ENCODE measurements at regions not wholly inside any gene's neighbourhood (a gene's known extent, or its start where the extent isn't known, plus 50 kb on each side); places are given as distances from the start of the nearest gene placed in this dataset.
A peak's percentile ranks its signal among the peaks of the same experiment; 100 is the strongest.

DNA sequence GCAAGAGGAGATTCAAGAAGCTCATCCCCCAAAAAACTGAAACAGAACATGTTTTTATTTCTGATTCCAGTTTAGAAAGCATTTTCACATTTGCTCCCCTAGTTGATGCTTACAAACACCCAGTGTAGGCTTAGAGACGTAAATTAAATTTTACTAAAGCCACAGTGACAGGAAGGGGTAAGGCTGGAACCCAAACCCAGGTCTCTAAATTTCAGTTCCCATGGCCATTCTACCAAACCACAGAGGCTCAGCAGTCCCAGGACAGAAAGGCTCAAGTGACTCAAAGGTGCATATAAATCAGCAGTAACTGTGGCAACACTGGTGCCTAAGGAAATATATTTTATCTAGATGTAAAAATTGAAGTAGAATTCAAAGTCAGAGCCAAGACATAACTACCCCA is 128.7 kb downstream of the CEP120 start:
- no peak for TF ChIP-seq GATA3 (IDR thresholded peaks at IDR 0.05; ENCODE audit: low read depth, low read length)
- no peak for TF ChIP-seq GATA2 (IDR thresholded peaks at IDR 0.05; ENCODE audit: low read depth, low read length)

- no peak for TF ChIP-seq GATA3 (IDR thresholded peaks at IDR 0.05; ENCODE audit: low read depth, low read length)
- TF ChIP-seq GATA2 (IDR thresholded peaks at IDR 0.05; ENCODE audit: low read depth, low read length) = no peak
Measured at GRCh38 chr5:123289210-123289609, 134.0 kb downstream of the CEP120 start.

DNA sequence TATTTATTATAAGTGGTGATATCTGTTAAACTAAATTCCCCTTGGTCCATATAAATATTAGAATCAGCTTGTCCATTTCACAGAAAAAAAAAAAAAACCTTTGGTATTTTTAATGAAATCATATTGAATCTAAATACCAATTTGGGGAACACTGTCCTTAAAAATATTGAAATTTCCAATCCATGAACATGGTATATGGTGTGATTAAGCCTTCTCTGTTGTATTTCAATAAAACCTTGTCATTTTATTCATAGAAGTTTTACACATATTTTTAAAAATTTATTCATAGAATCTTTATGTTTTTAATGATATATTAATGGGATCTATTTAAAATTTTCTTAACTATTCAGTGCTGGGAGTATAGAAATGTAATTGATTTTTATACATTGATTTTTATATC is 135.3 kb downstream of the CEP120 start:
- TF ChIP-seq GATA2 (IDR thresholded peaks at IDR 0.05; ENCODE audit: low read depth, low read length) (no peak), GATA3 (IDR thresholded peaks at IDR 0.05; ENCODE audit: low read depth, low read length) (no peak)

- TF ChIP-seq GATA2 (IDR thresholded peaks at IDR 0.05; ENCODE audit: low read depth, low read length) (no peak), GATA3 (IDR thresholded peaks at IDR 0.05; ENCODE audit: low read depth, low read length) (no peak)
Measured at GRCh38 chr5:123286891-123287290, 136.3 kb downstream of the CEP120 start.

DNA sequence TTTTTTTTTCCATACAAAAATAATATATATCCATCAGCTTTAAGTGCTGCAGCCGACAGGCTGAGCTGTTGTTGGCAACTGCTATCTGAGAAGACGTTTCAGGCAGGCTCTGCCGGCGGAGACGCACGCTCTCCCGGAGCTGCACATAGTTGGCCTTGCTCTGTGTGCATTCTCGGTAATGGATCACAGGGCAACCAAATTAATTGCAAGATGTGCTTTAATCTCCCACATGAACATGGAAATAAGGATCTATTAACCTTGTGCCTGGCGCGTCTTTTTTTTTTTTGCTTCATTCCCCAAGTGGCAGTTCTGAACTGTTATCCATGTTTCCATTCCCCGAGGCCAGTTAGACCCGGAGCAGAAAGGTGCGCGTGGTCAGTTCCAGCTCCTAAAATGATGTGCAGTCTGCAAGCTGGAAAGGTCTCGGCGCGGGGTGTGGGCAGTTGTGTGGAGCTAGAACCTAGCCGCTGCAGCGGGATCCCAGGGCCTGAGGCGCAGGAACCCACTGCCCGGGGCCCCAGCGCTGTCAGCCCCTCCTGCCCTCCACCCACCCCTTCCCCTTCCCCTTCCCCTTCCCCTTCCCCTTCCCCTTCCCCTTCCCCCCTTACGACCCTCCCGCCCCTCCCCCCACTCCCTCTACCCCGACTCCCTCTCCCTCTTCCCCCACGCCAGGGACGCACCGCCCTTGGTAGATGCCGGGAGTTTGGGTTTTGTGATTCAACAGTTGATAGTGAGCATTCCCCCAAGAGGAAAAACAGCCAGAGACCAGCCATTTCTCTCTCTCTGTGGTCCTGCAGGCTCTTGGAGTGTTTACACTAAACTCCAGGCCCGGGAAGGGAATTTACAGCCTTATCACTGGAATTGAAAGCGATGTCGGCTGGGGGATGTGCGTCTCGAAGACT is 137.8 kb downstream of the CEP120 start:
- peak; percentile 18; the same call in 1 of the 2 replicates for TF ChIP-seq GATA2 (IDR thresholded peaks at IDR 0.05; ENCODE audit: low read depth, low read length)
- TF ChIP-seq GATA3 (IDR thresholded peaks at IDR 0.05; ENCODE audit: low read depth, low read length) = no peak

- TF ChIP-seq GATA3 (IDR thresholded peaks at IDR 0.05; ENCODE audit: low read depth, low read length) = no peak
- no peak for TF ChIP-seq GATA2 (IDR thresholded peaks at IDR 0.05; ENCODE audit: low read depth, low read length)
Measured at GRCh38 chr5:123283499-123283898, 139.7 kb downstream of the CEP120 start.

DNA sequence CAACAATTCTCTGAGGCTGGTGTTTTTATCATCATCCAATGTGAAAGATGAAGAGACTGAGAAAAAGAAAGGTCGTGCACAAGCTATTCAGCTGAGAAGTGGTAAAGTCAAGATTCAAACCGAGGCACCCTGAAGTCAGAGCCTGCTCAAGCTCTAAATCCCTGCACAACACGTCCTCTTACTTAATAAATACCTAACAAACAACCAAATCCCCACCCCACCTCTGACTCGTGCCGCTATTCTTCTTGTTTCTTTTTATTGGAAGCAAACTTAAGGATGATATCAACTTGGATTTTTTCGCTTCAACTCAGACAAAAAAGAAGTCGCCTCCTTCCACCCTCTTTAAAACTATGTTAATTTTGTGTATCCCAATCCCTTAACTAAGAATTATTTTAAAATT is 140.2 kb downstream of the CEP120 start:
- no peak for TF ChIP-seq GATA2 (IDR thresholded peaks at IDR 0.05; ENCODE audit: low read depth, low read length)
- TF ChIP-seq GATA3 (IDR thresholded peaks at IDR 0.05; ENCODE audit: low read depth, low read length) = no peak

- no peak for TF ChIP-seq GATA3 (IDR thresholded peaks at IDR 0.05; ENCODE audit: low read depth, low read length)
Measured at GRCh38 chr5:123282444-123282843, 140.8 kb downstream of the CEP120 start.

GRCh38 chr5:123279136-123279535 is 144.1 kb downstream of the CEP120 start:
- TF ChIP-seq GATA3 (IDR thresholded peaks at IDR 0.05; ENCODE audit: low read depth, low read length) (no peak), GATA2 (IDR thresholded peaks at IDR 0.05; ENCODE audit: low read depth, low read length) (no peak)

DNA sequence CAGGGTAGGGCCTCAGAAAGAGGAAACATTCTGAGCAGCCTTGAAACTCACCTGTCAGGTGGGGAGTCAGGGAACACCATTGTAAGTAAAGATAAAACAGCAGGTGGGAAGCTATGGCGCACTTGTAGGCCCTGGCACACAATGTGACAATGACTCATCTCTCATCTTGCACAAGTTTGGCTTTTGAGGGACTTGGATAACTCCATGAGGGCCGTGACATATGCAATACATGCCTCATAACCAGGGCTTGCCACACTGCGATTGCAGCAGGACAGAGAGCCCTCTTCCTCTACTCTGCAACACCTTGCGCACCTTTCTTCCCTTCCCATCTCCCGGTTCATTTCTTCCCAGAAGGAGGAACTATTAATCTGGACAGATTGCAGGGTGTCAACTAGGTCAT is 144.9 kb downstream of the CEP120 start:
- TF ChIP-seq GATA2 (IDR thresholded peaks at IDR 0.05; ENCODE audit: low read depth, low read length) (no peak), GATA3 (IDR thresholded peaks at IDR 0.05; ENCODE audit: low read depth, low read length) (no peak)

DNA sequence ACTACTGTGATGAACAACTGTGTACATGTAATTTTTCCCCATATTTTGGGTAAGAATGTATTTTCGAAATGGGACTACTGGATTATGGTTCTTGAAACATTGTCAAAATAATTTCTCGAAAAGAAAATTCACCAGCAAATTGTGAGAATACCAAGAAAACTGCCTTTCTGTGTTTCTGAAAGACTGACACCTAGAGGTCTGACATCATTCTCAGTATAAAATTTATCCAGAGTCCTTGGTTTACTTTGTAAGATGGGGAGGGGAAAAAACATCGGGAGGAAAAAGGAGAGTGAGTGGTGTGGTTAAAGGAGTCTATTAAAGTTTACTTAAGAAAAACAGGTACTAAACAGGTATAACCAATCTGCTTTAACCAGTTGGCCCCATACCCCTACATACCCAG is 149.2 kb downstream of the CEP120 start:
- TF ChIP-seq GATA3 (IDR thresholded peaks at IDR 0.05; ENCODE audit: low read depth, low read length) = no peak
- TF ChIP-seq GATA2 (IDR thresholded peaks at IDR 0.05; ENCODE audit: low read depth, low read length) = no peak

DNA sequence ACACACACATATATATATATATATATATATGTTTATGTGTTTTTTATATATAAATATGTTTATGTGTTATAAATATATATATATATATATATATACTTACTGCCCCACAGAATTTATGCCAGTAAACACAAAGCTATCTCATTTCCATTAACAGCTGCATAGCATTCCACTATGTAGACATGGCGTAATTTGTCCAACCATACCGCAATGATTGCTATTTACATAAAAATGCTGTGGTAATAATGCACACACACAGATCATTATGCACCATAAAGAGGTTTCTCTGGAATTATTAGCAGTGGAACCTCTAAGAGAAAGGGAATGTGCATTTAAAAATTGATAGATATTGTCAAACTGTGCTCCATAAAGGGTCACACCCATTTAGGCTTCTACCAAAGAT is 150.1 kb downstream of the CEP120 start:
- TF ChIP-seq GATA3 (IDR thresholded peaks at IDR 0.05; ENCODE audit: low read depth, low read length) (no peak), GATA2 (IDR thresholded peaks at IDR 0.05; ENCODE audit: low read depth, low read length) (no peak)

- TF ChIP-seq GATA2 (IDR thresholded peaks at IDR 0.05; ENCODE audit: low read depth, low read length) = no peak
- no peak for TF ChIP-seq GATA3 (IDR thresholded peaks at IDR 0.05; ENCODE audit: low read depth, low read length)
Measured at GRCh38 chr5:123269851-123270250, 153.4 kb downstream of the CEP120 start.

DNA sequence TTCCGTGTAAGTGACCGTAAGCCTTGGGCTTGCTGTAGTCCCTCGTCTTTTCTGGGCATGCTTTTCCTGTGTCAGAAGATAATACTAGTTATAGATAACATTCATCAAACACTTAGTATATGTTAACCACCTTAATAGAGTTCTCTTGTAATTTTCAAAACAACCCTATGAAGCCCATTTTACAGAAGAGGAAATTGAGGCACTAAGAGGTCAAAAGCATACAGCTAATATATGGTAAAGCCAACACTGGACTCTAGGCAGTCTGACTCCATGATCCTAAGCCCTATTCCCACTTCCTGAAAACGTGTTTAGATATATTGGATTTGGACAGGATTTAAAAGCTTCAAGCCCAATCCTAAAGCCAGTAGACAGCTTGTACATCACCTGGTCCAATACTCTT is 153.8 kb downstream of the CEP120 start:
- TF ChIP-seq GATA3 (IDR thresholded peaks at IDR 0.05; ENCODE audit: low read depth, low read length) (no peak), GATA2 (IDR thresholded peaks at IDR 0.05; ENCODE audit: low read depth, low read length) (no peak)

DNA sequence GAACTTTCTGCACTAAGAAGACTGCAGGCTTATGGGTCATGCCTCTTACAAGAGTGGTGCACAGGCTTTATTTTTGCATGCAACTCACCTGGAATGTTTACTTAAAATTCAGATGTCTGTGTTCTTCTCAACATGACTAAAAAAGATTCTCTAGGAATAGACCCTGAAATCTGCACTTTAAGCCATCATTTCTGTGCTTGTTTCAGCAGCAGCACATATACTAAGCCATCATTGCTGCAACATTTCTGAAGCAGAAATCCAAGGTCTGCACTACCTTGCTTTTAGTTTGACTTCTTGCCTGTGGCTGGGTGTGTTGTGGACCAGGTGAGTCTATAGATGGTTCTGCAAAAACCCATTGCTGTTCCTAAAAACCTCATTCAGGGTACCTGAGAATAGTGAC is 156.8 kb downstream of the CEP120 start:
- no peak for TF ChIP-seq GATA2 (IDR thresholded peaks at IDR 0.05; ENCODE audit: low read depth, low read length)
- TF ChIP-seq GATA3 (IDR thresholded peaks at IDR 0.05; ENCODE audit: low read depth, low read length) = no peak

All from SH-SY5Y (cell line).